Left ventricle myocardium inferior (tissue), 1 donor: ENCODE measurements at regions not wholly inside any gene's neighbourhood (a gene's known extent, or its start where the extent isn't known, plus 50 kb on each side); places are given as distances from the start of the nearest gene placed in this dataset.

Source experiments
- DNase-seq: peaks from one replicate; pipeline ENCODE4 v3.0.0-alpha.2; 2020
- H3K27ac ChIP-seq: fragments of 200-600 bp; replicated peaks from 2 replicates; pipeline ENCODE4 v1.8.0; 2021
- H3K27me3 ChIP-seq: fragments of 200-600 bp; 2 replicates; pipeline ENCODE4 v1.8.0; 2021; ENCODE audit warnings: low read depth
- H3K36me3 ChIP-seq: fragments of 200-600 bp; 2 replicates; pipeline ENCODE4 v1.8.0; 2021
- H3K4me1 ChIP-seq: fragments of 200-600 bp; 2 replicates; pipeline ENCODE4 v1.8.0; 2021
- H3K4me3 ChIP-seq: fragments of 200-600 bp; 2 replicates; pipeline ENCODE4 v1.8.0; 2021; ENCODE audit warnings: mild to moderate bottlenecking, moderate library complexity
- H3K9me3 ChIP-seq: fragments of 200-600 bp; replicated peaks from 2 replicates; pipeline ENCODE4 v1.8.0; 2021
- CTCF ChIP-seq: fragments of 200-600 bp; IDR thresholded peaks from 2 replicates; pipeline ENCODE4 v1.8.0; 2021; ENCODE audit warnings: antibody characterized with exemption, mild to moderate bottlenecking, borderline replicate concordance
- intact Hi-C: fragments of 100-400 bp; cut with micrococcal nuclease; formaldehyde crosslinking; loops from one replicate; pipeline ENCODE4 v1.11.0; 2022
- donor health status: DM: no; HTN: yes; CAD: no; lungs with severe emphysema.

GRCh38 chr6:134510142-134510541, 192.2 kb upstream of the SGK1 start:
- Histone ChIP-seq H3K4me1 (peaks cover 33% of the 10 kb centered on the region), H3K27ac (no peak overlapping the region), H3K36me3 (no peaks in the 10 kb centered on the region), H3K4me3 (no peak overlapping the region), H3K27me3 (no peaks in the 10 kb centered on the region), H3K9me3 (no peaks in the 10 kb centered on the region)
- no peak for TF ChIP-seq CTCF
- intact Hi-C loops: no loop called here
- no peak for DNase-seq

GRCh38 chr6:134508862-134509498, 191.1 kb upstream of the SGK1 start:
- Histone ChIP-seq H3K27me3 (no peaks in the 10 kb centered on the region), H3K27ac (no peak overlapping the region), H3K4me3 (no peak overlapping the region), H3K36me3 (no peaks in the 10 kb centered on the region), H3K9me3 (no peaks in the 10 kb centered on the region), H3K4me1 (peaks cover 33% of the 10 kb centered on the region)
- intact Hi-C loops: no loop called here
- no peak for DNase-seq
- no peak for TF ChIP-seq CTCF

- Histone ChIP-seq H3K27me3 (no peaks in the 10 kb centered on the region), H3K27ac (no peak overlapping the region), H3K36me3 (no peaks in the 10 kb centered on the region), H3K4me1 (peaks cover 7% of the 10 kb centered on the region), H3K9me3 (no peaks in the 10 kb centered on the region), H3K4me3 (no peak overlapping the region)
- intact Hi-C loops: no loop called here
- DNase-seq: no peak
- no peak for TF ChIP-seq CTCF
Measured at GRCh38 chr6:134506162-134506561, 188.2 kb upstream of the SGK1 start.

- DNase-seq: no peak
- H3K27ac ChIP-seq: no peak overlapping the region
- intact Hi-C loops: no loop called here
- H3K27me3 ChIP-seq: no peaks in the 10 kb centered on the region
- no peaks in the 10 kb centered on the region for H3K36me3 ChIP-seq
- no peaks in the 10 kb centered on the region for H3K4me1 ChIP-seq
- no peak for TF ChIP-seq CTCF
- no peak overlapping the region for H3K4me3 ChIP-seq
- no peaks in the 10 kb centered on the region for H3K9me3 ChIP-seq
Measured at GRCh38 chr6:134503585-134504281, 185.8 kb upstream of the SGK1 start.

- no peak overlapping the region for H3K4me3 ChIP-seq
- no peak for TF ChIP-seq CTCF
- DNase-seq: no peak
- no peaks in the 10 kb centered on the region for H3K36me3 ChIP-seq
- H3K9me3 ChIP-seq: no peaks in the 10 kb centered on the region
- no peaks in the 10 kb centered on the region for H3K27me3 ChIP-seq
- H3K4me1 ChIP-seq: no peaks in the 10 kb centered on the region
- no peak overlapping the region for H3K27ac ChIP-seq
- intact Hi-C loops: no loop called here
Measured at GRCh38 chr6:134502614-134503549, 185.0 kb upstream of the SGK1 start.
